CD14-positive monocyte (primary cell): ENCODE measurements at regions not wholly inside any gene's neighbourhood (a gene's known extent, or its start where the extent isn't known, plus 50 kb on each side); places are given as distances from the start of the nearest gene placed in this dataset.

ENCODE experiments used
- DNase-seq, 3 donors: peaks; one replicate each; pipeline ENCODE4 v3.0.0-alpha.2; 2011 to 2022
- H2AFZ ChIP-seq: 2 replicates; pipeline ENCODE4 v1.6.0; 2012; ENCODE audit warnings: mild to moderate bottlenecking, low read depth, low read length, inconsistent platforms; ENCODE audit not compliant: insufficient read depth, poor library complexity, severe bottlenecking
- H3K27ac ChIP-seq, 2 donors: 1 replicate in 1 of 2; 2 replicates in 1 of 2; pipeline ENCODE4 v1.5.1; 2012 to 2013; ENCODE audit warnings: low read length in 2 of 2, control low read depth in 1 of 2, inconsistent platforms in 1 of 2, low read depth in 1 of 2, mild to moderate bottlenecking in 1 of 2
- H3K27me3 ChIP-seq, 2 donors: one replicate each; pipeline versions ENCODE4 v1.6.0 to v1.6.1; 2011 to 2013; ENCODE audit warnings: low read length in 2 of 2; ENCODE audit not compliant: control insufficient read depth in 2 of 2, insufficient read depth in 2 of 2
- H3K36me3 ChIP-seq, 2 donors: replicated peaks in 1 of 2; 1 replicate in 1 of 2; 2 replicates in 1 of 2; pipeline versions ENCODE4 v1.5.1 to v1.6.1; 2012 to 2013; ENCODE audit warnings: low read length in 2 of 2, control low read depth in 1 of 2, inconsistent platforms in 1 of 2, mild to moderate bottlenecking in 1 of 2; ENCODE audit not compliant: insufficient read depth in 2 of 2, control insufficient read depth in 1 of 2
- H3K4me1 ChIP-seq, 2 donors: 1 replicate in 1 of 2; 2 replicates in 1 of 2; pipeline versions ENCODE4 v1.5.1 to v1.6.1; 2012 to 2013; ENCODE audit warnings: low read length in 2 of 2, control low read depth in 1 of 2, inconsistent platforms in 1 of 2, mild to moderate bottlenecking in 1 of 2, moderate library complexity in 1 of 2; ENCODE audit not compliant: insufficient read depth in 2 of 2, control insufficient read depth in 1 of 2
- H3K4me2 ChIP-seq: replicated peaks from 2 replicates; pipeline ENCODE3; 2012; ENCODE audit warnings: low read length, moderate library complexity, mild to moderate bottlenecking; ENCODE audit not compliant: poor library complexity, severe bottlenecking; ENCODE audit errors: extremely low read depth
- H3K4me3 ChIP-seq, 3 experiments: fragments of 200-600 bp in 1 of 3; sonication (generic) in 1 of 3; replicated peaks in 1 of 3; 1 replicate in 2 of 3; 2 replicates in 1 of 3; pipeline ENCODE4 v1.5.1; 2011 to 2013; ENCODE audit warnings: low read length in 3 of 3, mild to moderate bottlenecking in 3 of 3, control low read depth in 2 of 3, low read depth in 2 of 3, inconsistent platforms in 1 of 3, moderate library complexity in 1 of 3
- H3K79me2 ChIP-seq: 2 replicates; pipeline ENCODE4 v1.6.0; 2012; ENCODE audit warnings: mild to moderate bottlenecking, control low read depth, inconsistent platforms, low read length, moderate library complexity; ENCODE audit not compliant: insufficient read depth
- H3K9ac ChIP-seq: 2 replicates; pipeline ENCODE4 v1.6.0; 2017; ENCODE audit warnings: low read length, mild to moderate bottlenecking; ENCODE audit not compliant: insufficient read depth, poor library complexity, severe bottlenecking
- H3K9me3 ChIP-seq, 2 donors: replicated peaks in 1 of 2; 1 replicate in 1 of 2; 2 replicates in 1 of 2; pipeline versions ENCODE4 v1.5.1 to v1.6.1; 2012 to 2013; ENCODE audit warnings: low read length in 2 of 2, control low read depth in 1 of 2; ENCODE audit not compliant: control insufficient read depth in 1 of 2, insufficient read depth in 1 of 2
- H4K20me1 ChIP-seq: 2 replicates; pipeline ENCODE4 v1.6.0; 2012; ENCODE audit warnings: mild to moderate bottlenecking, low read length, control low read depth, moderate library complexity; ENCODE audit not compliant: insufficient read depth
- H3K27ac Mint-ChIP-seq, 7 donors: one replicate each; pipeline ENCODE4 v1.8.0; 2020; ENCODE audit warnings: mild to moderate bottlenecking in 7 of 7, mixed read lengths in 7 of 7, moderate library complexity in 6 of 7, inconsistent platforms in 2 of 7
- H3K27me3 Mint-ChIP-seq, 3 donors: one replicate each; pipeline ENCODE4 v1.8.0; 2021 to 2022; ENCODE audit warnings: low read depth in 3 of 3, mild to moderate bottlenecking in 3 of 3, mixed read lengths in 3 of 3, moderate library complexity in 3 of 3, inconsistent platforms in 1 of 3
- H3K36me3 Mint-ChIP-seq, 2 donors: one replicate each; pipeline ENCODE4 v1.8.0; 2020; ENCODE audit warnings: mixed read lengths in 2 of 2, inconsistent platforms in 1 of 2, mild to moderate bottlenecking in 1 of 2
- H3K4me1 Mint-ChIP-seq: one replicate; pipeline ENCODE4 v1.8.0; 2020; ENCODE audit warnings: mild to moderate bottlenecking, mixed read lengths
- H3K4me3 Mint-ChIP-seq, 2 donors: one replicate each; pipeline ENCODE4 v1.8.0; 2020; ENCODE audit warnings: mild to moderate bottlenecking in 2 of 2, mixed read lengths in 2 of 2, moderate library complexity in 1 of 2
- H3K9me3 Mint-ChIP-seq, 7 donors: one replicate each; pipeline ENCODE4 v1.8.0; 2020 to 2022; ENCODE audit warnings: mixed read lengths in 7 of 7, mild to moderate bottlenecking in 6 of 7, moderate library complexity in 6 of 7, inconsistent platforms in 2 of 7
- WGBS: methylation state at CpG from one replicate; pipeline ENCODE4 v1.1.5; 2013; ENCODE audit warnings: missing lambda C conversion rate; ENCODE audit not compliant: insufficient coverage; 5-methylcytosine and 5-hydroxymethylcytosine counted together
- intact Hi-C, 2 donors: fragments of 100-400 bp; cut with micrococcal nuclease; formaldehyde crosslinking; loops; one replicate each; pipeline versions ENCODE4 v1.15.0 to v1.15.1; 2023
- TF ChIP-seq, protein P1 (sequence below): fragments of 200-600 bp; IDR thresholded peaks from one replicate; pipeline ENCODE4 v1.8.0; 2022; ENCODE audit warnings: antibody characterized with exemption, mild to moderate bottlenecking

GRCh38 chrX:88437563-88437962, 309.5 kb upstream of the CPXCR1 start:
- no peaks in the 10 kb centered on the region for H3K36me3 Mint-ChIP-seq
- no peak for DNase-seq
- Histone ChIP-seq H3K27ac (no peak overlapping the region), H4K20me1 (no peaks in the 10 kb centered on the region), H3K36me3 (no peaks in the 10 kb centered on the region), H3K27me3 (no peaks in the 10 kb centered on the region), H2AFZ (no peak overlapping the region), H3K4me2 (no peak overlapping the region), H3K9ac (no peak overlapping the region), H3K4me3 (no peak overlapping the region), H3K4me1 (no peaks in the 10 kb centered on the region), H3K79me2 (no peaks in the 10 kb centered on the region), H3K9me3 (no peaks in the 10 kb centered on the region)
- H3K4me1 Mint-ChIP-seq, result no peaks in the 10 kb centered on the region
- H3K4me3 Mint-ChIP-seq, result no peak overlapping the region
- intact Hi-C loops, result no loop called here
- TF ChIP-seq, protein P1, sequence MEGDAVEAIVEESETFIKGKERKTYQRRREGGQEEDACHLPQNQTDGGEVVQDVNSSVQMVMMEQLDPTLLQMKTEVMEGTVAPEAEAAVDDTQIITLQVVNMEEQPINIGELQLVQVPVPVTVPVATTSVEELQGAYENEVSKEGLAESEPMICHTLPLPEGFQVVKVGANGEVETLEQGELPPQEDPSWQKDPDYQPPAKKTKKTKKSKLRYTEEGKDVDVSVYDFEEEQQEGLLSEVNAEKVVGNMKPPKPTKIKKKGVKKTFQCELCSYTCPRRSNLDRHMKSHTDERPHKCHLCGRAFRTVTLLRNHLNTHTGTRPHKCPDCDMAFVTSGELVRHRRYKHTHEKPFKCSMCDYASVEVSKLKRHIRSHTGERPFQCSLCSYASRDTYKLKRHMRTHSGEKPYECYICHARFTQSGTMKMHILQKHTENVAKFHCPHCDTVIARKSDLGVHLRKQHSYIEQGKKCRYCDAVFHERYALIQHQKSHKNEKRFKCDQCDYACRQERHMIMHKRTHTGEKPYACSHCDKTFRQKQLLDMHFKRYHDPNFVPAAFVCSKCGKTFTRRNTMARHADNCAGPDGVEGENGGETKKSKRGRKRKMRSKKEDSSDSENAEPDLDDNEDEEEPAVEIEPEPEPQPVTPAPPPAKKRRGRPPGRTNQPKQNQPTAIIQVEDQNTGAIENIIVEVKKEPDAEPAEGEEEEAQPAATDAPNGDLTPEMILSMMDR, result no peak
- H3K27ac Mint-ChIP-seq, result no peak overlapping the region
- no CpG with 5 or more reads among the region's 1 CpG for WGBS
- H3K27me3 Mint-ChIP-seq, result peaks cover 0 to 4% (median 0%) of the 10 kb centered on the region in 3 donors
- H3K9me3 Mint-ChIP-seq, result no peaks in the 10 kb centered on the region

GRCh38 chrX:88438209-88438608, 308.8 kb upstream of the CPXCR1 start:
- Histone ChIP-seq H3K36me3 (no peaks in the 10 kb centered on the region), H3K4me2 (no peak overlapping the region), H3K27ac (no peak overlapping the region), H3K4me3 (no peak overlapping the region), H3K9ac (no peak overlapping the region), H3K79me2 (no peaks in the 10 kb centered on the region), H3K27me3 (no peaks in the 10 kb centered on the region), H3K9me3 (no peaks in the 10 kb centered on the region), H4K20me1 (no peaks in the 10 kb centered on the region), H2AFZ (no peak overlapping the region), H3K4me1 (no peaks in the 10 kb centered on the region)
- no peak overlapping the region for H3K4me3 Mint-ChIP-seq
- no peaks in the 10 kb centered on the region for H3K4me1 Mint-ChIP-seq
- TF ChIP-seq, protein P1, result no peak
- no peaks in the 10 kb centered on the region for H3K36me3 Mint-ChIP-seq
- no CpG with 5 or more reads among the region's 1 CpG for WGBS
- H3K9me3 Mint-ChIP-seq, result no peaks in the 10 kb centered on the region
- no peak for DNase-seq
- intact Hi-C loops, result no loop called here
- peaks cover 0 to 4% (median 0%) of the 10 kb centered on the region in 3 donors for H3K27me3 Mint-ChIP-seq
- H3K27ac Mint-ChIP-seq, result no peak overlapping the region
